HG03095 (cell line): ENCODE measurements at regions not wholly inside any gene's neighbourhood (a gene's known extent, or its start where the extent isn't known, plus 50 kb on each side); places are given as distances from the start of the nearest gene placed in this dataset.

Experiments
- ATAC-seq: cut with Tn5 transposase; IDR thresholded peaks from one replicate; pipeline ENCODE4 v1.9.1; 2021; ENCODE audit warnings: moderate library complexity; ENCODE audit not compliant: unreplicated experiment

GRCh38 chr4:136946307-136946907 lies 585.9 kb downstream of the PCDH18 start:
- no peak for ATAC-seq

- ATAC-seq: no peak
These were observed 592.5 kb downstream of the PCDH18 start for GRCh38 chr4:136939781-136940180.

GRCh38 chr4:136935871-136936270 lies 596.4 kb downstream of the PCDH18 start:
- ATAC-seq: no peak

GRCh38 chr4:136935305-136935704 lies 597.0 kb downstream of the PCDH18 start:
- ATAC-seq: no peak

GRCh38 chr4:136934601-136935000 lies 597.7 kb downstream of the PCDH18 start:
- no peak for ATAC-seq

- no peak for ATAC-seq
These were observed 600.5 kb downstream of the PCDH18 start for GRCh38 chr4:136931781-136932180.

- ATAC-seq: no peak
These were observed 603.3 kb downstream of the PCDH18 start for GRCh38 chr4:136928957-136929411.

GRCh38 chr4:136927172-136927571 lies 605.1 kb downstream of the PCDH18 start:
- ATAC-seq: no peak

GRCh38 chr4:136925203-136925602 lies 607.1 kb downstream of the PCDH18 start:
- ATAC-seq: no peak

GRCh38 chr4:136922066-136922465 lies 610.2 kb downstream of the PCDH18 start:
- no peak for ATAC-seq

GRCh38 chr4:136920092-136920881 lies 612.0 kb downstream of the PCDH18 start:
- ATAC-seq: no peak

GRCh38 chr4:136918772-136919171 lies 613.5 kb downstream of the PCDH18 start:
- no peak for ATAC-seq

- ATAC-seq: no peak
These were observed 614.8 kb downstream of the PCDH18 start for GRCh38 chr4:136917312-136918110.

- ATAC-seq: no peak
These were observed 622.7 kb downstream of the PCDH18 start for GRCh38 chr4:136909626-136910025.

- ATAC-seq: no peak
These were observed 624.2 kb downstream of the PCDH18 start for GRCh38 chr4:136908122-136908521.

- ATAC-seq: no peak
These were observed 631.6 kb downstream of the PCDH18 start for GRCh38 chr4:136900696-136901095.

- no peak for ATAC-seq
These were observed 633.6 kb downstream of the PCDH18 start for GRCh38 chr4:136898590-136899248.

- no peak for ATAC-seq
These were observed 638.7 kb downstream of the PCDH18 start for GRCh38 chr4:136893573-136893972.

GRCh38 chr4:136881666-136882065 lies 650.6 kb downstream of the PCDH18 start:
- no peak for ATAC-seq

GRCh38 chr4:136873555-136873954 lies 658.7 kb downstream of the PCDH18 start:
- ATAC-seq: no peak

GRCh38 chr4:136867465-136867864 lies 664.8 kb downstream of the PCDH18 start:
- no peak for ATAC-seq
